ENCODE measurements at regions not wholly inside any gene's neighbourhood (a gene's known extent, or its start where the extent isn't known, plus 50 kb on each side); places are given as distances from the start of the nearest gene placed in this dataset.

DNA sequence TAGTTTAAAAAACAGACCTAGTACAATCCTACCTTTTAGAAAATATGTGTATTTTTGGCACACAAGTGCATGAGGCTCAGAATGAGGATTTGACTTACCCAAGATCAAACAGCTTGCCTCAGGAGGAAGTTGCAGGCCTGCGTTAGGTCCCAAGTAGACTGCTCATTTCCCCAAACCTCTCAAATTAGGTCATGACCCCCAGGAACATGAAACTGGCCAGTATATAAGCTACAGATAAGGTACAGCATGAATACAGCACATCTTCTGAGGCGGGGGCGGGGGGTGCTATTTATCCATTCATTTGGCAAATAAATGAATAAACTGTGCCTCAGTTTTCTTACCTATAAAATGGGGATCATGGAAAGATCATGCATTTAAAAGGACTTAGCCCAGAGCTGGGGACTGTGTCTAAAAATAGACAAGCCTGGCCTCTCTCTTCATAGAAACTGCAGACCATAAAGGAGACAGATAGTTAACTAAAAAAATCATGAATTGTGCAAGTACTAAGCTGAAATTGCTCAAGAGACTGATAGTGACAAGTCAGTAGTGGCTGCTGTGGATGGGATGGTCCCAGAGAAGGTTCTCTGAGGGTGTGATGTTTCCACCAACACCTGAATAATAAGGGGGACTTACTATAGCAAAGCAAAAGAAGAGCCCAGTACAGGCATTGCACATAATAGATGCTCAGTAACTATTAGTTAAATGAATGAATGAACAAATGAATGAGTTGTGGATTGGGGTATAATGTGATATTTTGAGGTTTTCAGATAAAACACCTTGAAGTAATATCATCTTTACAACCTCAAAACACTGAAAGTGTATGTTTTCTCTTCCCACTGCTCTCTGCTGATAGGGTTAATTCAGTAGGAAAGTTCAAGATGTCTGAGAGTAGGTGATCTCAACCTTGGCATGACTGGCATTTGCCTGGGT lies 258.5 kb upstream of the PROK2 start:
- no peak overlapping the region for H3K56ac ChIP-seq (replicated peaks; ENCODE audit: insufficient read length, low read depth, low read length)
- no peak overlapping the region for H4K8ac ChIP-seq (ENCODE audit: extremely low read depth, insufficient read depth, low read length)
- no peak overlapping the region for H3K9ac ChIP-seq (replicated peaks in 1 of 4; ENCODE audit: extremely low read depth in 1 of 4, low read depth in 3 of 4, low read length in 3 of 4)
- H3K23ac ChIP-seq (ENCODE audit: insufficient read length): no peak overlapping the region
- no peak overlapping the region for H3K27ac ChIP-seq (ENCODE audit: low read depth, low read length)
- no peaks in the 10 kb centered on the region for H3K9me3 ChIP-seq (ENCODE audit: insufficient read depth in 2 of 2, low read depth in 1 of 2, low read length in 1 of 2)
- H2AK5ac ChIP-seq (ENCODE audit: low read depth, low read length): no peak overlapping the region
- no peak overlapping the region for H2BK120ac ChIP-seq (replicated peaks; ENCODE audit: low read depth, low read length)
- no peak overlapping the region for H2BK12ac ChIP-seq (ENCODE audit: low read depth, low read length)
- H3K23me2 ChIP-seq (ENCODE audit: low read depth, low read length): no peaks in the 10 kb centered on the region
- no peaks in the 10 kb centered on the region for H4K20me1 ChIP-seq (replicated peaks in 1 of 2; ENCODE audit: control insufficient read depth in 1 of 2, insufficient read depth in 2 of 2, low read length in 2 of 2)
- H2BK5ac ChIP-seq (ENCODE audit: low read depth, low read length): no peak overlapping the region
- H3K4me3 ChIP-seq (ENCODE audit: extremely low read depth in 1 of 4, insufficient read depth in 2 of 4, low read depth in 3 of 4, low read length in 4 of 4): no peak overlapping the region
- 84% methylated on average over 3 of the region's 3 CpGs; no CpG with 5 or more reads in 1 of the 2 experiments for WGBS, 2 experiments (ENCODE audit: extremely low coverage in 1 of 2, insufficient coverage in 1 of 2, insufficient read length in 1 of 2, insufficient replicate concordance in 2 of 2, low coverage in 1 of 2, low lambda C conversion rate in 2 of 2, missing lambda C conversion rate in 1 of 2)
- no peak overlapping the region for H3K4ac ChIP-seq (replicated peaks; ENCODE audit: insufficient read length, low read depth, low read length)
- H4K5ac ChIP-seq (ENCODE audit: insufficient read length, low read depth, low read length): no peak overlapping the region
- H2BK15ac ChIP-seq (ENCODE audit: low read length): no peak overlapping the region
- no peak overlapping the region for H4K91ac ChIP-seq (replicated peaks; ENCODE audit: insufficient read length, low read length)
- ChIA-PET POLR2A (ENCODE audit: partially characterized antibody) (interaction anchor here (0.7 kb wide), 1 partner anchor 179 kb away, joined by 3 read pairs; no protein-coding TSS in a partner anchor), CTCF (ENCODE audit: partially characterized antibody) (interaction anchor here (0.6 kb wide), 1 partner anchor 1859 kb away, joined by 3 read pairs; no protein-coding TSS in a partner anchor)
- H3K4me2 ChIP-seq (ENCODE audit: insufficient read depth in 1 of 2, low read depth in 2 of 2, low read length in 2 of 2): no peak overlapping the region
- DNase-seq (ENCODE audit: low read depth in 1 of 2, low spot score in 2 of 2) (no peak), FAIRE-seq (no peak)
- H3K18ac ChIP-seq (ENCODE audit: extremely low read depth, low read length): no peak overlapping the region
- no peaks in the 10 kb centered on the region for H3K79me1 ChIP-seq (ENCODE audit: low read depth, low read length)
- H2BK20ac ChIP-seq (ENCODE audit: low read length): no peak overlapping the region
- H3K4me1 ChIP-seq (replicated peaks in 1 of 4; ENCODE audit: control insufficient read depth in 3 of 4, insufficient read depth in 4 of 4, low read length in 3 of 4): no peaks in the 10 kb centered on the region; a peak in 2 of 7 replicates
- no peaks in the 10 kb centered on the region for H3K79me2 ChIP-seq (ENCODE audit: control insufficient read depth in 1 of 2, insufficient read depth in 2 of 2, low read length in 2 of 2)
- no peak overlapping the region for H2AFZ ChIP-seq (ENCODE audit: low read length)
- no peak overlapping the region for H3K14ac ChIP-seq (ENCODE audit: insufficient read length)
- H3K27me3 ChIP-seq (replicated peaks in 1 of 4; ENCODE audit: control insufficient read depth in 3 of 4, extremely low read depth in 1 of 4, insufficient read depth in 3 of 4, low read length in 3 of 4): no peaks in the 10 kb centered on the region
- H3K36me3 ChIP-seq (ENCODE audit: control insufficient read depth in 2 of 4, insufficient read depth in 4 of 4, low read length in 3 of 4): no peaks in the 10 kb centered on the region
- no peak for TF ChIP-seq E2F6 (IDR thresholded peaks at IDR 0.05)
- no peak for TF ChIP-seq ZNF274 (IDR thresholded peaks at IDR 0.05; ENCODE audit: borderline replicate concordance, extremely low read depth, low read length)
- no peak for TF ChIP-seq RAD21 (IDR thresholded peaks at IDR 0.05 in 1 of 2, conservative IDR thresholded peaks at IDR 0.05 in 1 of 2; ENCODE audit: low read depth in 2 of 2, low read length in 2 of 2)
- TF ChIP-seq EZH2 (IDR thresholded peaks at IDR 0.05; ENCODE audit: low read depth, low read length, severe bottlenecking): no peak
- TF ChIP-seq SP2 (IDR thresholded peaks at IDR 0.05; ENCODE audit: low read length): no peak
- TF ChIP-seq POLR2AphosphoS5 (IDR thresholded peaks at IDR 0.05; ENCODE audit: low read depth, low read length): no peak
- TF ChIP-seq SRF (IDR thresholded peaks at IDR 0.05; ENCODE audit: low read depth, low read length): no peak
- TF ChIP-seq TAF7 (optimal IDR thresholded peaks at IDR 0.05; ENCODE audit: borderline replicate concordance, low read depth, low read length): no peak
- TF ChIP-seq MAX (IDR thresholded peaks at IDR 0.05): no peak
- no peak for TF ChIP-seq CTBP2 (IDR thresholded peaks at IDR 0.05; ENCODE audit: borderline replicate concordance, insufficient read depth, insufficient read length, low read length)
- TF ChIP-seq KDM5A (IDR thresholded peaks at IDR 0.05; ENCODE audit: low read length): no peak

All from H1 (cell line).